Mesenchymal stem cell (in vitro differentiated cells and primary cell): ENCODE measurements at regions not wholly inside any gene's neighbourhood (a gene's known extent, or its start where the extent isn't known, plus 50 kb on each side); places are given as distances from the start of the nearest gene placed in this dataset.

Experiments used
- DNase-seq: peaks from one replicate; pipeline ENCODE4 v3.0.0-alpha.2; 2013
- H2AFZ ChIP-seq: one replicate; pipeline ENCODE4 v1.6.1; 2013; ENCODE audit warnings: low read depth, mild to moderate bottlenecking, control low read depth, inconsistent platforms, low read length, moderate library complexity
- H2AK5ac ChIP-seq: 2 replicates; pipeline ENCODE4 v1.6.1; 2013; ENCODE audit warnings: low read length, moderate library complexity, mild to moderate bottlenecking, inconsistent platforms; ENCODE audit not compliant: severe bottlenecking
- H2BK120ac ChIP-seq: one replicate; pipeline ENCODE4 v1.6.1; 2013; ENCODE audit warnings: low read depth, mild to moderate bottlenecking, inconsistent platforms, low read length, moderate library complexity
- H2BK12ac ChIP-seq, 2 experiments: one replicate each; pipeline ENCODE4 v1.6.1; 2013; ENCODE audit warnings: inconsistent platforms in 2 of 2, low read length in 2 of 2, mild to moderate bottlenecking in 2 of 2, moderate library complexity in 2 of 2, control low read depth in 1 of 2
- H2BK15ac ChIP-seq: one replicate; pipeline ENCODE4 v1.6.1; 2013; ENCODE audit warnings: mild to moderate bottlenecking, low read depth, inconsistent platforms; ENCODE audit not compliant: poor library complexity, severe bottlenecking
- H2BK5ac ChIP-seq: 2 replicates; pipeline ENCODE4 v1.6.1; 2013; ENCODE audit warnings: low read depth, mild to moderate bottlenecking, low read length, control low read depth, inconsistent platforms; ENCODE audit not compliant: poor library complexity, severe bottlenecking
- H3K14ac ChIP-seq, 2 experiments: one replicate each; pipeline ENCODE4 v1.6.1; 2013; ENCODE audit warnings: inconsistent platforms in 2 of 2, low read length in 2 of 2, control low read depth in 1 of 2, mild to moderate bottlenecking in 1 of 2, moderate library complexity in 1 of 2
- H3K18ac ChIP-seq, 2 experiments: one replicate each; pipeline ENCODE4 v1.6.1; 2013; ENCODE audit warnings: inconsistent platforms in 2 of 2, low read length in 2 of 2, control low read depth in 1 of 2, low read depth in 1 of 2, mild to moderate bottlenecking in 1 of 2
- H3K23ac ChIP-seq, 2 experiments: one replicate each; pipeline ENCODE4 v1.6.1; 2013; ENCODE audit warnings: inconsistent platforms in 2 of 2, low read length in 2 of 2, mild to moderate bottlenecking in 2 of 2, moderate library complexity in 2 of 2, control low read depth in 1 of 2
- H3K27ac ChIP-seq: 2 replicates; pipeline ENCODE4 v1.5.1; 2013; ENCODE audit warnings: mild to moderate bottlenecking, moderate library complexity, low read length, control low read depth, inconsistent platforms; ENCODE audit not compliant: poor library complexity, severe bottlenecking
- H3K27me3 ChIP-seq, 2 experiments: 2 replicates each; pipeline versions ENCODE4 v1.6.1 to v1.7.0; 2013; ENCODE audit warnings: low read length in 2 of 2, mild to moderate bottlenecking in 2 of 2, moderate library complexity in 2 of 2, control low read depth in 1 of 2, inconsistent platforms in 1 of 2; ENCODE audit not compliant: control insufficient read depth in 1 of 2, insufficient read depth in 1 of 2
- H3K36me3 ChIP-seq, 2 experiments: 2 replicates each; pipeline versions ENCODE4 v1.6.1 to v1.7.0; 2013; ENCODE audit warnings: low read length in 2 of 2, control low read depth in 1 of 2, inconsistent platforms in 1 of 2, low read depth in 1 of 2, mild to moderate bottlenecking in 1 of 2; ENCODE audit not compliant: insufficient read depth in 2 of 2, control insufficient read depth in 1 of 2
- H3K4ac ChIP-seq, 2 experiments: one replicate each; pipeline ENCODE4 v1.6.1; 2013; ENCODE audit warnings: inconsistent platforms in 2 of 2, low read length in 2 of 2, mild to moderate bottlenecking in 2 of 2, moderate library complexity in 2 of 2, control low read depth in 1 of 2, low read depth in 1 of 2
- H3K4me1 ChIP-seq: 2 replicates; pipeline ENCODE4 v1.6.1; 2013; ENCODE audit warnings: low read depth, low read length, control low read depth; ENCODE audit not compliant: control insufficient read depth, insufficient read depth
- H3K4me2 ChIP-seq: 2 replicates; pipeline ENCODE4 v1.6.1; 2013; ENCODE audit warnings: low read length, mild to moderate bottlenecking, inconsistent platforms; ENCODE audit not compliant: poor library complexity, severe bottlenecking
- H3K4me3 ChIP-seq, 2 experiments: 2 replicates each; pipeline versions ENCODE4 v1.5.1 to v1.7.0; 2013; ENCODE audit warnings: low read length in 2 of 2, mild to moderate bottlenecking in 2 of 2, control low read depth in 1 of 2, low read depth in 1 of 2; ENCODE audit not compliant: insufficient read depth in 1 of 2
- H3K79me1 ChIP-seq: replicated peaks from 2 replicates; pipeline ENCODE4 v1.6.1; 2013; ENCODE audit warnings: mild to moderate bottlenecking, control low read depth, low read length, inconsistent platforms; ENCODE audit not compliant: poor library complexity, severe bottlenecking
- H3K9ac ChIP-seq: 2 replicates; pipeline ENCODE4 v1.7.0; 2013; ENCODE audit warnings: mild to moderate bottlenecking, low read length, moderate library complexity
- H3K9me3 ChIP-seq: 2 replicates; pipeline ENCODE4 v1.7.0; 2013; ENCODE audit warnings: mild to moderate bottlenecking, low read length; ENCODE audit not compliant: control insufficient read depth
- H4K8ac ChIP-seq: one replicate; pipeline ENCODE4 v1.6.1; 2013; ENCODE audit warnings: inconsistent platforms, mild to moderate bottlenecking, low read length, moderate library complexity
- H4K91ac ChIP-seq: one replicate; pipeline ENCODE4 v1.6.1; 2013; ENCODE audit warnings: mild to moderate bottlenecking, low read length, inconsistent platforms
- WGBS: methylation state at CpG from one replicate; pipeline ENCODE4 v1.1.7; 2013; ENCODE audit warnings: mixed read lengths; 5-methylcytosine and 5-hydroxymethylcytosine counted together

- Histone ChIP-seq H3K4me3 (no peak overlapping the region), H2AK5ac (no peak overlapping the region), H3K23ac (no peak overlapping the region), H3K27ac (no peak overlapping the region), H4K91ac (no peak overlapping the region), H2BK15ac (no peak overlapping the region), H3K27me3 (no peaks in the 10 kb centered on the region), H3K9ac (no peak overlapping the region), H3K4me2 (no peak overlapping the region), H4K8ac (no peak overlapping the region), H3K9me3 (peaks cover 3% of the 10 kb centered on the region), H3K14ac (no peak overlapping the region), H3K79me1 (no peaks in the 10 kb centered on the region), H3K4me1 (no peaks in the 10 kb centered on the region), H3K4ac (no peak overlapping the region), H2BK5ac (no peak overlapping the region), H2BK12ac (no peak overlapping the region), H3K36me3 (no peaks in the 10 kb centered on the region), H2AFZ (no peak overlapping the region), H3K18ac (no peak overlapping the region), H2BK120ac (no peak overlapping the region)
- whole genome bisulfite sequencing: 78% methylated on average over 2 of the region's 3 CpGs
- no peak for DNase-seq
Measured at GRCh38 chr9:11559001-11559776, 946.4 kb upstream of the PTPRD start.

DNA sequence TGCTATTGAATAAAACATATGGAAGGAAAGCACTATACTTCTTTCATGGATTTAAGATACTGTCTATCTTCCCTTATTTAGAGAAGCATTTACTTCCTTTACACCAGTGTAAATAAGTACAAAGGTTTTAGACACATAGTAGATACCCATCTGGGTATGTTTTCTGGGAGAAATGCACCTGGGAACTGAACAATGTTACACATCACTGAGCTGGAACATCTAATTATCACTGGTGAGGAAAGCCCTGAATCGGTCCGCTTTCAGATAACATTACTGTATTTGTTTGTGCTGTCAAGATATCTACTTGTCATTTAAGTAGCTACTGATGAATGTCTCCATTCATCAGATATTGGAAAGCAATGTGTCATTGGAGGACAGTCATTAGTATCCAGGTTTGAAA lies 964.7 kb upstream of the PTPRD start:
- no peaks in the 10 kb centered on the region for H3K4me1 ChIP-seq
- no peak overlapping the region for H3K23ac ChIP-seq
- no peak overlapping the region for H2BK5ac ChIP-seq
- no peak overlapping the region for H3K14ac ChIP-seq
- no peak overlapping the region for H4K8ac ChIP-seq
- no peak overlapping the region for H4K91ac ChIP-seq
- no peaks in the 10 kb centered on the region for H3K79me1 ChIP-seq
- no peak overlapping the region for H2AK5ac ChIP-seq
- H3K36me3 ChIP-seq: no peaks in the 10 kb centered on the region
- no peak overlapping the region for H2AFZ ChIP-seq
- no peak overlapping the region for H3K27ac ChIP-seq
- H2BK15ac ChIP-seq: no peak overlapping the region
- no peak for DNase-seq
- H2BK120ac ChIP-seq: no peak overlapping the region
- no peak overlapping the region for H3K4ac ChIP-seq
- peaks cover 11% of the 10 kb centered on the region for H3K9me3 ChIP-seq
- H3K27me3 ChIP-seq: no peaks in the 10 kb centered on the region
- 94% methylated on average over 2 of the region's 2 CpGs for WGBS
- no peak overlapping the region for H2BK12ac ChIP-seq
- no peak overlapping the region for H3K18ac ChIP-seq
- H3K4me3 ChIP-seq: no peak overlapping the region
- no peak overlapping the region for H3K4me2 ChIP-seq
- H3K9ac ChIP-seq: no peak overlapping the region

- Histone ChIP-seq H3K9ac (no peak overlapping the region), H2BK120ac (no peak overlapping the region), H3K4me3 (no peak overlapping the region), H4K8ac (no peak overlapping the region), H4K91ac (no peak overlapping the region), H3K27ac (no peak overlapping the region), H3K27me3 (no peaks in the 10 kb centered on the region), H2BK15ac (no peak overlapping the region), H2BK5ac (no peak overlapping the region), H3K18ac (no peak overlapping the region), H3K23ac (no peak overlapping the region), H2AFZ (no peak overlapping the region), H2AK5ac (no peak overlapping the region), H3K79me1 (no peaks in the 10 kb centered on the region), H2BK12ac (no peak overlapping the region), H3K4me2 (no peak overlapping the region), H3K4me1 (no peaks in the 10 kb centered on the region), H3K4ac (no peak overlapping the region), H3K36me3 (no peaks in the 10 kb centered on the region), H3K14ac (no peak overlapping the region), H3K9me3 (peaks cover 13% of the 10 kb centered on the region)
- no peak for DNase-seq
Measured at GRCh38 chr9:11595756-11596155, 983.0 kb upstream of the PTPRD start.

DNA sequence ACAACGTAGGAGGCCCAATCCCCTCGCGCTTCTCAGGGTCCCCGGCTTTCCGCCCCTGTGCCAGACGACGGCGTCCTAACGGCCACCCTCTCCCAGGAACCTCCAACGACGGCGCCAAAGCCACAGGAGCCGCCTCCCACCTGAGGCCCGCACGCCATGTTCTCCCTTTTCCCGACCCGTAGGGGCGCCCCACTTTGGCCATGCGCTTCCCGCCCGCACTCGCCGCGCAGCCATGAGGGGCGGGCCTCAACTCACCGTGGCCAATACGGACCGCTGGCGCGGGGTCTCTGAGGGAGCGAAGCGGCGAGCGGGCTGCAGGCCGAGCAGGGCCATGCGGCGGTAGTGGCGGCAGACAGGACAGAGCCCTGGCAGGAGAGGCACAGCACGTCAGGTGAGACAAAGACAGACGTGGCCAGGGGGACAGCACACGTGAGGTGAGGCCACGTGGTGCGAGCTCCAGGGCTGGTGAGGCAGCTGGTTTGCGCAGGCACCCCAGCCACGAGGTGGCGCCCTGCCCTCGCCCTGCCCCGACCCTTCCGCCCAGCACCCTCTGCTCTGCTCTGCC lies 1005.5 kb upstream of the PTPRD start:
- Histone ChIP-seq H2BK12ac (no peak overlapping the region), H2BK15ac (no peak overlapping the region), H3K9ac (no peak overlapping the region), H3K4me3 (no peak overlapping the region), H3K4ac (no peak overlapping the region), H2AK5ac (no peak overlapping the region), H2BK120ac (no peak overlapping the region), H4K91ac (peak overlapping the region; percentile 45), H3K36me3 (no peaks in the 10 kb centered on the region), H4K8ac (no peak overlapping the region), H3K4me1 (no peaks in the 10 kb centered on the region), H3K27ac (no peak overlapping the region), H3K18ac (no peak overlapping the region), H3K79me1 (no peaks in the 10 kb centered on the region), H3K4me2 (no peak overlapping the region), H3K9me3 (peaks cover 10% of the 10 kb centered on the region), H2BK5ac (no peak overlapping the region), H3K14ac (no peak overlapping the region), H2AFZ (no peak overlapping the region), H3K27me3 (no peaks in the 10 kb centered on the region), H3K23ac (no peak overlapping the region)
- DNase-seq: no peak
- 97% methylated on average over 46 of the region's 49 CpGs for WGBS
